ENCODE measurements at regions not wholly inside any gene's neighbourhood (a gene's known extent, or its start where the extent isn't known, plus 50 kb on each side); places are given as distances from the start of the nearest gene placed in this dataset.

GRCh38 chr2:239534581-239535412 is 134.0 kb upstream of the HDAC4 start:
- POLR2A ChIA-PET: no interaction called here
- in situ Hi-C loops (cut with MboI): no loop called here

More at GRCh38 chr2:239534581-239535412, 134.0 kb upstream of the HDAC4 start:
- ATAC-seq: no peak
- no peaks in the 10 kb centered on the region; the same call in 2 of the 3 replicates for H3K9me3 ChIP-seq (replicated peaks; ENCODE audit: control insufficient read depth, insufficient read depth, low read length)
- H3K79me2 ChIP-seq (ENCODE audit: control insufficient read depth, insufficient read depth, low read length): no peaks in the 10 kb centered on the region
- TF ChIP-seq HDGF (IDR thresholded peaks at IDR 0.05) (no peak), ETV6 (conservative IDR thresholded peaks at IDR 0.05 in 1 of 2, IDR thresholded peaks at IDR 0.05 in 1 of 2; ENCODE audit: borderline replicate concordance in 1 of 2, low read depth in 1 of 2) (no peak), CBX5 (IDR thresholded peaks at IDR 0.05; ENCODE audit: low read depth) (no peak), ATF7 (IDR thresholded peaks at IDR 0.05; ENCODE audit: low read depth) (no peak), GATAD2B (conservative IDR thresholded peaks at IDR 0.05; ENCODE audit: low read depth) (no peak)
- TF ChIP-seq, protein P1, sequence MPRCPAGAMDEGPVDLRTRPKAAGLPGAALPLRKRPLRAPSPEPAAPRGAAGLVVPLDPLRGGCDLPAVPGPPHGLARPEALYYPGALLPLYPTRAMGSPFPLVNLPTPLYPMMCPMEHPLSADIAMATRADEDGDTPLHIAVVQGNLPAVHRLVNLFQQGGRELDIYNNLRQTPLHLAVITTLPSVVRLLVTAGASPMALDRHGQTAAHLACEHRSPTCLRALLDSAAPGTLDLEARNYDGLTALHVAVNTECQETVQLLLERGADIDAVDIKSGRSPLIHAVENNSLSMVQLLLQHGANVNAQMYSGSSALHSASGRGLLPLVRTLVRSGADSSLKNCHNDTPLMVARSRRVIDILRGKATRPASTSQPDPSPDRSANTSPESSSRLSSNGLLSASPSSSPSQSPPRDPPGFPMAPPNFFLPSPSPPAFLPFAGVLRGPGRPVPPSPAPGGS (IDR thresholded peaks at IDR 0.05; ENCODE audit: borderline replicate concordance, insufficient read depth, low read depth, low read length, poor library complexity, severe bottlenecking): no peak
- SMC1A ChIA-PET (ENCODE audit: uncharacterized antibody, unreplicated experiment): no interaction called here
- intact Hi-C loops (cut with micrococcal nuclease; ENCODE audit: unreplicated experiment): no loop called here
- H3K27ac ChIP-seq (ENCODE audit: control insufficient read depth, insufficient read depth): no peak overlapping the region
- DNase-seq (ENCODE audit: low read depth, low spot score): no peak
- no peak overlapping the region for H3K4me2 ChIP-seq (ENCODE audit: control insufficient read depth, insufficient read depth)
- FAIRE-seq: no peak
- WGBS (ENCODE audit: insufficient coverage, insufficient replicate concordance, low lambda C conversion rate, missing lambda C conversion rate): 12% methylated on average over 14 of the region's 14 CpGs
- RAD21 ChIA-PET (ENCODE audit: unreplicated experiment): no interaction called here
- no peaks in the 10 kb centered on the region for H3K4me1 ChIP-seq (ENCODE audit: control insufficient read depth, insufficient read depth, low read length)
- no peaks in the 10 kb centered on the region for H3K36me3 ChIP-seq (ENCODE audit: control insufficient read depth in 2 of 2, insufficient read depth in 2 of 2, low read length in 1 of 2)
- H3K27me3 ChIP-seq (replicated peaks in 1 of 2; ENCODE audit: control insufficient read depth in 2 of 2, insufficient read depth in 2 of 2, low read length in 1 of 2): no peaks in the 10 kb centered on the region; a peak in 1 of 4 replicates
- H2AFZ ChIP-seq (ENCODE audit: control insufficient read depth, low read depth, low read length): no peak overlapping the region
- H3K9ac ChIP-seq (ENCODE audit: control insufficient read depth, insufficient read depth, low read length): no peak overlapping the region
- no TSS peak for BruUV-seq (replicated peaks)
- CTCF ChIA-PET: no interaction called here
- H4K20me1 ChIP-seq (ENCODE audit: control insufficient read depth, insufficient read depth): no peaks in the 10 kb centered on the region
- no peak overlapping the region for H3K4me3 ChIP-seq

Data from GM12878 (cell line).